Tibial nerve (tissue), 4 donors: ENCODE measurements at regions not wholly inside any gene's neighbourhood (a gene's known extent, or its start where the extent isn't known, plus 50 kb on each side); places are given as distances from the start of the nearest gene placed in this dataset.
"Not testable (repeated sequence)": the region's sequence is repeated elsewhere in the genome, so short reads cannot be mapped to it uniquely, and the experiment has no call there.

Experiments used
- DNase-seq, 2 donors: peaks; one replicate each; pipeline ENCODE4 v3.0.0-alpha.2; 2019; ENCODE audit warnings: low spot score in 2 of 2
- H3K27ac ChIP-seq, 4 donors: fragments of 200-600 bp; sonication (generic) in 3 of 4; one replicate each; pipeline ENCODE4 v1.5.1; 2017 to 2019; ENCODE audit warnings: mild to moderate bottlenecking in 1 of 4
- H3K27me3 ChIP-seq, 2 donors: fragments of 200-600 bp; sonication (generic) in 1 of 2; one replicate each; pipeline versions ENCODE4 v1.5.1 to v1.6.0; 2017 to 2019
- H3K36me3 ChIP-seq, 3 donors: fragments of 200-600 bp; sonication (generic); one replicate each; pipeline ENCODE4 v1.5.1; 2018 to 2019
- H3K4me1 ChIP-seq, 4 donors: fragments of 200-600 bp; sonication (generic) in 3 of 4; one replicate each; pipeline ENCODE4 v1.5.1; 2017 to 2019
- H3K4me3 ChIP-seq, 4 donors: fragments of 200-600 bp; sonication (generic) in 3 of 4; one replicate each; pipeline ENCODE4 v1.5.1; 2017 to 2019; ENCODE audit warnings: mild to moderate bottlenecking in 1 of 4, moderate library complexity in 1 of 4
- H3K9me3 ChIP-seq, 4 donors: fragments of 200-600 bp; sonication (generic) in 3 of 4; one replicate each; pipeline ENCODE4 v1.5.1; 2017 to 2019
- CTCF ChIP-seq, 5 experiments: fragments of 200-600 bp in 3 of 5; fragments of 450-650 bp in 2 of 5; sonication (generic) in 3 of 5; IDR thresholded peaks; one replicate each; pipeline ENCODE4 v1.5.1; 2016 to 2019; ENCODE audit warnings: antibody characterized with exemption in 5 of 5, mild to moderate bottlenecking in 3 of 5, moderate library complexity in 2 of 5
- EP300 ChIP-seq, 2 donors: sonication (generic); formaldehyde crosslinking; IDR thresholded peaks; one replicate each; pipeline ENCODE4 v1.6.1; 2017; ENCODE audit warnings: antibody characterized with exemption in 2 of 2, mild to moderate bottlenecking in 1 of 2
- POLR2A ChIP-seq, 2 donors: fragments of 450-650 bp; IDR thresholded peaks; one replicate each; pipeline ENCODE4 v1.6.1; 2017; ENCODE audit warnings: antibody characterized with exemption in 2 of 2, mild to moderate bottlenecking in 2 of 2, moderate library complexity in 2 of 2
- WGBS, 2 donors: methylation state at CpG; one replicate each; pipeline ENCODE4 v1.1.5; 2018; 5-methylcytosine and 5-hydroxymethylcytosine counted together

DNA sequence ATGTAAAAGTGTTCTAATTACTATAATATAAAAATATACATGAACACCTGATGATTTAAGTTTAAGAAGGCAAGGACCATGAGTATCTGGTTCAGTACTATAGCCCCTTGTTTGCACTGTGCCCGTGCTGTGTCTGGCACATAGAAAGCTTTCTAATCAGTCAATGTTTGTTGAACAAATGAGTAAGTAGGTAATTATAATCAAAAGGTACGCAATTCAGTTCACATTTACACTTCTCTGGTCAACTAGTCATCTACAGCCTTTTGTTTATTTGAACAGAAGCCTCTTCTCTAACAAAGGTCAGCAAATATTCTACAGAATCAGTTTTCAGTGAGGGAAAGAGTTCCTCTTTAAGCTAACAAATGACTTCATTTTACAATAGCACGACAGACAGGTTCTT is 523.3 kb downstream of the SMARCA1 start:
- Histone ChIP-seq H3K36me3 (no peaks in the 10 kb centered on the region), H3K4me3 (no peak overlapping the region), H3K27me3 (no peaks in the 10 kb centered on the region), H3K27ac (no peak overlapping the region), H3K4me1 (no peaks in the 10 kb centered on the region), H3K9me3 (no peaks in the 10 kb centered on the region)
- no peak for DNase-seq
- 39 to 63% methylated on average over 3 of the region's 3 CpGs for WGBS, 2 donors
- TF ChIP-seq CTCF (IDR thresholded peaks at IDR 0.05): no peak

GRCh38 chrX:128992107-128992971 is 531.0 kb downstream of the SMARCA1 start:
- no peak for DNase-seq
- Histone ChIP-seq H3K4me1 (no peaks in the 10 kb centered on the region), H3K9me3 (peaks cover 0 to 3% (median 0%) of the 10 kb centered on the region in 4 donors), H3K4me3 (no peak overlapping the region), H3K36me3 (no peaks in the 10 kb centered on the region), H3K27ac (no peak overlapping the region), H3K27me3 (no peaks in the 10 kb centered on the region)
- TF ChIP-seq CTCF (IDR thresholded peaks at IDR 0.05): no peak
- no peak for TF ChIP-seq POLR2A (IDR thresholded peaks at IDR 0.05)
- TF ChIP-seq EP300 (IDR thresholded peaks at IDR 0.05): no peak
- WGBS, 2 donors: 63 to 92% methylated on average over 1 to 4 of the region's 4 CpGs

- no peak overlapping the region for H3K27ac ChIP-seq
- H3K4me1 ChIP-seq: no peaks in the 10 kb centered on the region
- whole genome bisulfite sequencing, 2 donors: 7 to 11% methylated on average over 3 to 6 of the region's 6 CpGs
- H3K27me3 ChIP-seq: no peaks in the 10 kb centered on the region
- H3K4me3 ChIP-seq: no peak overlapping the region
- TF ChIP-seq POLR2A (IDR thresholded peaks at IDR 0.05): no peak
- peak in 3 of 5 experiments; percentile 14 to 23 (median 19) for TF ChIP-seq CTCF (IDR thresholded peaks at IDR 0.05)
- peak in 1 of 2 donors; percentile 4 for DNase-seq
- no peaks in the 10 kb centered on the region for H3K36me3 ChIP-seq
- no peaks in the 10 kb centered on the region for H3K9me3 ChIP-seq
These were observed 547.5 kb downstream of the SMARCA1 start for GRCh38 chrX:128975745-128976144.

DNA sequence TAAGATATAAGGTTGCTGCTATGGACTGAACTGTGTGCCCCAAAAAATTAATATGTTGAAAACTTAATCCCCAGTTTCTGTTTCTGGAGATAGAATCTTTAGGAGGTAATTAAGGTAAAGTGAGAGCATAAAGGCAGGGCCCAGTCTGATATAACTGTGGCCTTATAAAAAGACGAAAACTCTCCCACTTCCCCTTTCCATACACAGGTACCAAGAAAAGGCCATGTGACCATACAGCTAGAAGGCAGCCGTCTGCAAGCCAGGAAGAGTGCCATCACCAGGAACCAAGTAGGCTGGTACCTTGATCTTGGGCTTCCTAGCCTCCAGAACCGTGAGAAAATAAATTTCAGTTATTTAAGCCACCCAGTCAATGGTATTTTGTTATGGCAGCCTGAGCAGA is 550.3 kb downstream of the SMARCA1 start:
- no peaks in the 10 kb centered on the region for H3K36me3 ChIP-seq
- H3K4me1 ChIP-seq: no peaks in the 10 kb centered on the region
- DNase-seq: no peak
- no peak overlapping the region for H3K4me3 ChIP-seq
- no peak for TF ChIP-seq CTCF (IDR thresholded peaks at IDR 0.05)
- no peak for TF ChIP-seq POLR2A (IDR thresholded peaks at IDR 0.05)
- TF ChIP-seq EP300 (IDR thresholded peaks at IDR 0.05): no peak
- 52 to 88% methylated on average over 3 of the region's 3 CpGs for WGBS, 2 donors
- no peaks in the 10 kb centered on the region for H3K9me3 ChIP-seq
- no peaks in the 10 kb centered on the region for H3K27me3 ChIP-seq
- H3K27ac ChIP-seq: no peak overlapping the region

DNA sequence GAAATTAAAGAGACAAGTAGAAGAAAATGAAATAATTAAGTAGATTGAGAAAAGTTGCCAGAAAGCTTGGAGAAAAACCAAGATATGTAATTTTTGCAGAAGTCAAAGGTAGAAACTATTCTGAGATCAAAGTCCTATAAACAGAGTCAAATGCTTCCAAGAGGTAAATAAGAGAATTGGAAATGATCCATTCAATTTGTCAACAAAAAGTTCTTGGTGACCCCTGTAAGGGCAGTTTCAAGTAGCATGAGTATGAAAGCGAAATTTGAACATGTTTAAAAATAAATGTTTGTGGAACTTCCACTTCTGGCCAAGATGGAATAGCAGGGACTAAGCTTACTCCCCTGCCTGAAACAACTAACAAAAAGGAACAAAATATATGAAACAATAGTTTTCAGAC is 562.0 kb downstream of the SMARCA1 start:
- no peak overlapping the region for H3K27ac ChIP-seq
- H3K27me3 ChIP-seq: no peaks in the 10 kb centered on the region
- TF ChIP-seq CTCF (IDR thresholded peaks at IDR 0.05) (no peak), EP300 (IDR thresholded peaks at IDR 0.05) (no peak), POLR2A (IDR thresholded peaks at IDR 0.05) (no peak)
- no peak overlapping the region for H3K4me3 ChIP-seq
- DNase-seq: no peak
- H3K36me3 ChIP-seq: no peaks in the 10 kb centered on the region
- no peaks in the 10 kb centered on the region for H3K4me1 ChIP-seq
- H3K9me3 ChIP-seq: no peaks in the 10 kb centered on the region
- WGBS, 2 donors: 53 to 68% methylated on average over 1 of the region's 1 CpG

GRCh38 chrX:128954697-128955096 is 568.6 kb downstream of the SMARCA1 start:
- H3K27me3 ChIP-seq: not testable (repeated sequence)

More at GRCh38 chrX:128954697-128955096, 568.6 kb downstream of the SMARCA1 start:
- not testable (repeated sequence) for DNase-seq, H3K9me3 ChIP-seq, H3K4me1 ChIP-seq, H3K4me3 ChIP-seq, H3K36me3 ChIP-seq, H3K27ac ChIP-seq
- WGBS, 2 donors: 92 to 100% methylated on average over 1 of the region's 1 CpG
